SHP77 (cell line): ENCODE measurements at regions not wholly inside any gene's neighbourhood (a gene's known extent, or its start where the extent isn't known, plus 50 kb on each side); places are given as distances from the start of the nearest gene placed in this dataset.

ENCODE experiments used
- DNase-seq, 2 experiments: peaks; one replicate each; lab custom pipeline; 2025; lab: John Stamatoyannopoulos, UW

DNA sequence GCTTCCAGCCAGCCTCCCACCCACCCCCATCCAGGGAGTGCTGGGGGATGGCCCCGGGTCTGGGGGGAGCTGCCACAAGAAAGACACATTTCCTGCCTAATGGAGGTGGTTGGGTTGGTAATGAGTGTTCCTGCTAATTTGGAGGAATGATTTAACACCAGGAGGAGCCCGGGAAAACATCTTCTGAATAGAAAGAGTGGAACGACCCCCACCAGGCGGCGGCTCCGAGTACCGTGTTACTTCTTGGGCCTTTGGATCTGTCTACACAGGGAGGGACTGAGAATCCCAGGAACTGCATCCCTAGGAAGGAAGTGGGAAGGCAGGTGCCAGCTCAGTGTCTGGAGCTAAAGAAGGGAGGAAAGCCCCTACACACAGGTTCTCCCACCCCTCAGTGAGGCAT lies 64.6 kb downstream of the TSPAN17 start:
- no peak for DNase-seq

GRCh38 chr5:176712546-176713304 lies 65.4 kb downstream of the TSPAN17 start:
- DNase-seq, result no peak

DNA sequence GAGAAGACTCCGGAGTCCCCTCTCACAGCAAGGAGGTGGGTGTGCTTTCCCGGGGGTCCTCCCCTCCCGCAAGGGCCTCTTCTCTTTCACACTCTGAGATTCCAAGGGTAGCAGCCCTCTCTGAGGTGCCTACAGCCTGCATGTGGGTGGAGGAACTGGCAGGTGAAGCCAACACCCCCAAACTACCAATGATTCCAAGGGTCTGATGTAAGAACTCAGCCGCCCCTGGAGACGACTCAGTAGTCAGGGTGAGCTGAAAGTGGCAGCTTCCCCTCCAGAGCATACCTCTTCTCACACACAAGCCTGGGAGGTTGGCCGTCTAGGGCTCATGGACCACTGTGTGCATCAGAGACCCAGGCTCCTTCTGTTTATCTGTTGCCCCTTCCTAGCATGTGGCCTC lies 66.1 kb downstream of the TSPAN17 start:
- DNase-seq, result no peak

GRCh38 chr5:176714067-176714466 lies 66.8 kb downstream of the TSPAN17 start:
- no peak for DNase-seq

DNA sequence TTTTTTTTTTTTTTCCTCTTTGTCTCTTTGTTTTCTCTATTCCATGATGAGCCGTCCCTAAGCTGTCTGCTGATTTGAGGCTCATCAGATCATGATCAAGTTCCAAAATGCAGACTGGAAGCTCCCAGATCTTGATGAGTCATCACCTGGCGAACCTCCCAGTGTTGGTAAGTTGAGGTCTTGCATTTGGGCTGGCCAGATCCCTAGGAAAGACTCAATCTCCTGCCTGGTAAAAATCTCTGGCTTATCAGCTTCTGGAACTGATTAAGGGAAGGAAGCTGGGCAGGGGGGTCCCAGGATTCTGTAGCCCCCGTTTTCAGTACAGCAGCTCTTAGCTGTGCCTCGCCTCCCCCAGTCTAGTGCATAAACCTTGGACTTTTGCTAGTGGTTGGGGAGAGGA lies 69.0 kb downstream of the TSPAN17 start:
- DNase-seq, result no peak

- DNase-seq, result no peak
These were observed 71.9 kb downstream of the TSPAN17 start for GRCh38 chr5:176719113-176719739.

DNA sequence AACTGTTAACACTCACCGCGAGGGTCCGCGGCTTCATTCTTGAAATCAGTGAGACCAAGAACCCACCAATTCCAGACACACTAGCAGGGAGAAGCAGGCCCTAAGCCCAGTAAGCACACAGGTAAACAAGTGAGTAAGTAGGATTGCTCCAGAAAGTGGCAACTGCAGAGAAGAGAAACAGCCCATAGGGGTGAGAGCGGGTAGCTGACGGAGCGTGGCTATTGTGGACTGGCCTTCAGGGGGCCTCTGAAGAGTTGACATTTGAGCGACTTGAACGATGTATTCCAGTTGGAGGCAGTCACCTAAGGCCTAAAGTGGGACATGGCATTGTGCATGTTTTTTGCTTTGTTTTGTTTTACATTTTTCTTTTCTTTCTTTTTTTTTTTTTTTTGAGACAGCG lies 74.2 kb downstream of the TSPAN17 start:
- DNase-seq, result no peak

DNA sequence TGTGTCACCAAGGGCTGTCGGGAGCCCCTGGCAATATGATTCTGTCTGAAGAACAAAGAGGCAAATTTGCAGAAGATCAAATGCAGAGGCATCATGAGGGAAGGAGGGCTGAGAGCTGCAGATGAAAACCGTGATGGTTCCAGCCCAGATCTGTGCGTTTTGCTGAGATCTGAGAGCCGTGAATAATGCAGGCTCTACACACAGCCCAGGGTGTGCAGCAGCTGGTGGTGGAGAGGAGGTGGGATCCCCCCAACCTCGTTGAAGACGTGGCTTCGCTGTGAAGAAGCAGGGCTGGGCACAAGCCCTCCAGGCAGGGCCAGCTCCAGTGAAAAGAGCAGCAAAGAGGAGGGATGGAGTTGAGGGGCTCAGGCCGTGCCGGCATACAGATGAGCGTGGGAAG lies 75.5 kb downstream of the TSPAN17 start:
- DNase-seq, result no peak

DNA sequence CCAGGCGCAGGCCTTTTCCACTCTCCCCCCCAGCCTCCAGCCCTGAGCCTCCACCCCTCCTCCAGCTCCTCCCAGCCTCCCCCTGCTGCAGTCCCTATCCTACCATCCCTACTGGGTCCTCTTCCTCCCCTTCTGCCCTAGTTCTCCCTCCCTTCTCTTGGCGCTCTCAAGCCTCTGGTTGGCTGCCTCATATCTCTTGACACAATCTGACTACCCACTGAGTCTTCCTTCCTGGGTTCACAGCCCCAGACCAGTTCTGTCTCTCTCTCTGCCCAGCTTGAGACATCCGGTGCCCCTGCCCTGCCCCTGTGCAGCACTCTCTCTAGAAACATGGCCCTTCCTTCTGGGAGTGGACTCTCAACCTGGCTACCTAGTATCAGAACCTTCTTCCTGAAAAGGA lies 76.2 kb downstream of the TSPAN17 start:
- no peak for DNase-seq

GRCh38 chr5:176724472-176724871 lies 77.2 kb downstream of the TSPAN17 start:
- no peak for DNase-seq

GRCh38 chr5:176725521-176726280 lies 78.4 kb downstream of the TSPAN17 start:
- DNase-seq, result peak in 1 of 2 experiments; percentile 31

DNA sequence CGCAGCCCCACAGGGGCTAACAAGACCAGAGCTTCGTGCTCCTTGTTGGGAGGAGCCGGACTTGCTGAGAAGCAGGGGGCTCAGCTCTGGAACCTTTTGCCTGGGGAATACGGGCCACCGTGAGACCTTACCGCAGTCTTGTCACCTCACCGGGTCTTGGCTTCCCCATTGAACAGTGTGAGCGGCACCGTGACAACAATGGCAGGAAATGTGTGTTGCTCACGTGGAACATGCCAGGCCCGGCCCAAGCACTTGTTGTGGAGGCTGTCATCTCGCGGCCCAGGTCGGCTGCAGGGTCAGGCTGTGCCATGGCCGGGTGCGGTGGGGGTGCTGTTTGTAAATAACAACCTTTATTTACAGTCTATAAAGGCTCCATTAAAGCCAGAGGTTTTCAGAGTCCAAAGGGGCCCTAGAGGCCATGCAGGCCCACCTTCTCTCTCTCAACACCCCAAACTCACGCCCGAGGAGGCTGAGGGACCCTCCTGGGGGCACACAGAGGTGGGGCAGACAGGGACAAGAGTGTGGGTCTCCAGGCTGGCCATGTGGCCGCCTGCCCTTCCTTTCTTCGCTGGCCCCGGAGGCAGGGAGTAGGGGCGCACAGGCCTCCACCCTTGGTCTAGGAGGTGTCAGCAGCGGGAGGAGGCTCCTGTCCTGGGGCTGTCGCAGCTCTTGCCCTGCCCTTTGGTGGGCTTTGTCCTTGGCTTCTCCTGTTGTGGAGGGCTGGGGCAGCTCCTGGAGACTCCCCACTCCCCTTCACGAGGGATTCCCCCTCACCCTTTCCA lies 79.7 kb downstream of the TSPAN17 start:
- no peak for DNase-seq

DNA sequence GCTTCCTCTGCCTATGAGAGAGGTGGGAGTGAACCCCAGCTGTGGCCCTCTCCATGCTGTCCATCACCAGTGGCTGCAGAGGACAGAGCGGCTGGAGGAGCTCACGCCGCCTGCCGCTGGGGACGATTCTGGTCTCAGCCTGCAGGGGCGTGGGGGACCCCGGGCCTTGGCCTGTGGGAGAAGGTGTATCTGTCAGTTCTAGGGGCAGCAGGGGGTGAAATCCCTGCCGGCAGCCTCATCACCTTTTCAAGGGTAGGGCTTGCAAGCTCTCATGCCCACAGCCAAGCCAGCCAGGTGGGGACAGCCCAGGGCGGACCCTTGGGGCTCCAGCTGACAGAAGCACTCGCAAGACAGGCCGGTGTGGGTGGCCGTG lies 80.2 kb downstream of the TSPAN17 start:
- no peak for DNase-seq

- no peak for DNase-seq
These were observed 80.8 kb downstream of the TSPAN17 start for GRCh38 chr5:176727983-176728675.

- no peak for DNase-seq
These were observed 81.5 kb upstream of the UNC5A start for GRCh38 chr5:176728831-176729251.

- no peak for DNase-seq
These were observed 79.4 kb upstream of the UNC5A start for GRCh38 chr5:176730815-176731475.

- no peak for DNase-seq
These were observed 78.7 kb upstream of the UNC5A start for GRCh38 chr5:176731506-176732160.

DNA sequence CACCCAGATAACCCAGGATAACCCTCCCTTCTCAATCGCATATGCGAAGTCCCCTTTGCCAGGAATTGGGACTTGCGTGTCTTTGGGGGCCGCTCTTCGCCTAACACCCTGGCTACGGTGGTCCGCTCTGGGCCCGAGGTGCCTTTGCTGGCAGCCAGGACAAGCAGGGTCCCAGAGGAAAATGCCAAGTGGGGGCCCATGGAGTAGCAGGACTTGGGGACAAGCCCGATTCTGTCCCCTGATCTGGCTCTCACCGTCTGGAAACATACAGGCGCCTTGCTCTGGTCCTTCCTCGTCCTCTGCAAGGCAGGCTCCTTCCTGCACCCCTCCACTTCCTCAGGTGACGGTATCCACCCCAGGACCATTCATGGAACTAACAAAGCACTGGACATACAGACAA lies 78.1 kb upstream of the UNC5A start:
- DNase-seq, result no peak

DNA sequence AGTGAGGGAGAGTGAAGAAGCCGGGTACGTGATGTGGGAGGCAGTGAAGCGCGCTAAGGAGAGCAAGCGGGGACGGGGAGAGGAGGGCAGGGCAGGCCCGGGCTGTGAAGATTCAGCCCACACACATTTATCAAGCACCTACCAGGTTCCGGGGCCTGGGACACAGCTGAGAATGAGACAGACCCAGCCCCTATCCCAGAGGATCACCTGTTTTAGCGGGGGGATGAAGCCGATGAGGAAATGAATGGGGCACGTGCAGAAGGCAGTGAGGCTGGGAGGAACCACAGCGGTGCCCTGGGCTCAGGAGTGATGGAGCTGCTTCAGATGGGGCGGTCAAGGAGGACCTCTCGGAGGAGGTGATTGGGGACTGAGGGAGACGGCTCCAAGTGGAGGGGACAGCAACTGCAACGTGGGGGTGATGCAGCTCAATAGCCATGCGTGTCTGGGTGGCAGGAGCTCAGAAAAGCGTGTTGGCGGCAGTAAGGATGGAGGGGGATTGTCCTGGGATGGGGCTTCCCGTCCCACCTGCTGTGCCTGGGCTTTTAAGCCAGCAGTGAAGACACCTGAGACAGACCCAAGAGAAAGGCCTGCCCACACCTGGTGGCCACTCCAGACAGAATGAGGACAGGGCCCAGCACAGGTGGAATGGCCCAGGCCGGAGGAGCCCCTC lies 77.5 kb upstream of the UNC5A start:
- DNase-seq, result no peak
